HepG2 (cell line): ENCODE measurements at regions not wholly inside any gene's neighbourhood (a gene's known extent, or its start where the extent isn't known, plus 50 kb on each side); places are given as distances from the start of the nearest gene placed in this dataset.

Experiments used
- ATAC-seq: fragments of 200-7000 bp; cut with Tn5 transposase; 3 replicates; pipeline ENCODE4 v1.9.1; 2020; ENCODE audit warnings: mild to moderate bottlenecking, moderate library complexity
- BruUV-seq: library from RNA; stranded (reverse); fragments of 400-500 nt; replicated peaks from 2 replicates; lab custom pipeline; 2021; lab: Mats Ljungman, UMichigan
- CTCF ChIA-PET: fragments of 300-600 bp; formaldehyde crosslinking; extraction: SDS; loops from one replicate; lab custom pipeline; 2021; ENCODE audit warnings: low total read pairs, inconsistent platforms, low intra/inter-chr PET ratio; lab: Yijun Ruan, JAX
- POLR2A ChIA-PET: fragments of 350-600 bp; sonication (Branson Sonifier 250); formaldehyde crosslinking; loops from one replicate; lab custom pipeline; 2020; ENCODE audit warnings: antibody characterized with exemption, inconsistent platforms; lab: Yijun Ruan, JAX
- DNase-seq: peaks from one replicate; pipeline ENCODE4 v3.0.0-alpha.2; 2015; ENCODE audit warnings: low spot score
- FAIRE-seq: peaks from 3 replicates; lab custom pipeline; 2011; peaks lifted over from hg19 to GRCh38; lab: Jason Lieb, UNC
- H2AFZ ChIP-seq: one replicate; pipeline ENCODE4 v1.6.1; 2011; ENCODE audit warnings: low read length, inconsistent platforms
- H3K27ac ChIP-seq: fragments of 300-600 bp; 3 replicates; pipeline ENCODE4 v1.8.0; 2011; ENCODE audit warnings: mixed run types, mild to moderate bottlenecking, mixed read lengths, low read length, inconsistent platforms; ENCODE audit not compliant: insufficient read depth; ENCODE audit errors: extremely low read length
- H3K27me3 ChIP-seq, 2 experiments: fragments of 200-600 bp in 1 of 2; 2 replicates in 1 of 2; 3 replicates in 1 of 2; pipeline versions ENCODE4 v1.6.0 to v1.8.0; 2011; ENCODE audit warnings: low read length in 2 of 2, mild to moderate bottlenecking in 2 of 2, moderate library complexity in 2 of 2, inconsistent platforms in 1 of 2; ENCODE audit not compliant: insufficient read depth in 2 of 2, control insufficient read depth in 1 of 2
- H3K36me3 ChIP-seq, 2 experiments: fragments of 200-600 bp in 1 of 2; replicated peaks in 1 of 2; 2 replicates in 1 of 2; 3 replicates in 1 of 2; pipeline versions ENCODE4 v1.5.1 to v1.8.0; 2011; ENCODE audit warnings: low read length in 2 of 2, inconsistent platforms in 1 of 2; ENCODE audit not compliant: insufficient read depth in 2 of 2, control insufficient read depth in 1 of 2
- H3K4me1 ChIP-seq: 2 replicates; pipeline ENCODE4 v1.5.1; 2012; ENCODE audit warnings: low read length, inconsistent platforms; ENCODE audit not compliant: insufficient read depth
- H3K4me2 ChIP-seq: 2 replicates; pipeline ENCODE4 v1.6.0; 2011; ENCODE audit warnings: low read depth, low read length, inconsistent platforms
- H3K4me3 ChIP-seq, 3 experiments: fragments of 200-600 bp in 1 of 3; sonication (generic), shearing (Covaris generic) in 1 of 3; replicated peaks in 1 of 3; 2 replicates each; pipeline ENCODE4 v1.5.1; 2011 to 2016; ENCODE audit warnings: low read length in 3 of 3, inconsistent platforms in 2 of 3, low read depth in 2 of 3, mild to moderate bottlenecking in 2 of 3, control low read depth in 1 of 3, mixed read lengths in 1 of 3; ENCODE audit not compliant: insufficient read depth in 1 of 3
- H3K79me2 ChIP-seq: one replicate; pipeline ENCODE4 v1.6.1; 2011; ENCODE audit warnings: low read length, inconsistent platforms; ENCODE audit not compliant: insufficient read depth
- H3K9ac ChIP-seq: 2 replicates; pipeline ENCODE4 v1.6.0; 2011; ENCODE audit warnings: mild to moderate bottlenecking, low read depth, low read length, inconsistent platforms; ENCODE audit not compliant: insufficient read depth
- H3K9me3 ChIP-seq: 2 replicates; pipeline ENCODE4 v1.5.1; 2012; ENCODE audit warnings: mild to moderate bottlenecking, low read length
- H4K20me1 ChIP-seq: 2 replicates; pipeline ENCODE4 v1.6.0; 2011; ENCODE audit warnings: inconsistent platforms, mild to moderate bottlenecking, low read length, moderate library complexity; ENCODE audit not compliant: insufficient read depth
- CBX1 ChIP-seq: IDR thresholded peaks from one replicate; pipeline ENCODE4 v1.6.1; 2016; ENCODE audit warnings: antibody characterized with exemption, low read depth
- CBX5 ChIP-seq: sonication (generic); formaldehyde crosslinking; IDR thresholded peaks from 2 replicates; pipeline ENCODE4 v1.4.0; 2020; ENCODE audit warnings: missing genetic modification reagents, borderline replicate concordance
- DR1 ChIP-seq: sonication (generic); formaldehyde crosslinking; IDR thresholded peaks from 2 replicates; pipeline ENCODE4 v1.8.0; 2021; ENCODE audit warnings: mild to moderate bottlenecking, missing genetic modification reagents, inconsistent platforms
- DRAP1 ChIP-seq: IDR thresholded peaks from 2 replicates; pipeline ENCODE4 v1.6.1; 2016; ENCODE audit warnings: missing genetic modification reagents, missing compliant biosample characterization
- HNRNPH1 ChIP-seq: fragments of 200-400 bp; formaldehyde crosslinking; optimal IDR thresholded peaks from 2 replicates; pipeline ENCODE3; 2017; ENCODE audit warnings: mild to moderate bottlenecking, low read depth, low read length
- KDM6A ChIP-seq: IDR thresholded peaks from 2 replicates; pipeline ENCODE4 v1.6.1; 2016; ENCODE audit warnings: low read depth
- NKX3-1 ChIP-seq: sonication (generic); formaldehyde crosslinking; IDR thresholded peaks from 2 replicates; pipeline ENCODE4 v1.5.0; 2020; ENCODE audit warnings: missing genetic modification reagents
- PHF20 ChIP-seq: sonication (generic); formaldehyde crosslinking; IDR thresholded peaks from 2 replicates; pipeline ENCODE4 v1.5.0; 2020; ENCODE audit warnings: mild to moderate bottlenecking, missing genetic modification reagents
- POLR2G ChIP-seq: fragments of 200-400 bp; formaldehyde crosslinking; IDR thresholded peaks from 2 replicates; pipeline ENCODE4 v1.6.1; 2018; ENCODE audit warnings: mild to moderate bottlenecking, low read depth, low read length, moderate library complexity
- RARA ChIP-seq: IDR thresholded peaks from 2 replicates; pipeline ENCODE4 v1.6.1; 2016; ENCODE audit warnings: missing genetic modification reagents, missing compliant biosample characterization
- TIGD3 ChIP-seq: sonication (generic); formaldehyde crosslinking; IDR thresholded peaks from 2 replicates; pipeline ENCODE4 v1.5.1; 2020; ENCODE audit warnings: mild to moderate bottlenecking, missing genetic modification reagents, borderline replicate concordance
- ZFP82 ChIP-seq: sonication (generic); formaldehyde crosslinking; IDR thresholded peaks from 2 replicates; pipeline ENCODE4 v1.5.1; 2020; ENCODE audit warnings: mild to moderate bottlenecking, missing genetic modification reagents, borderline replicate concordance
- ZNF432 ChIP-seq: sonication (generic); formaldehyde crosslinking; IDR thresholded peaks from 2 replicates; pipeline ENCODE4 v1.5.0; 2020; ENCODE audit warnings: missing genetic modification reagents, mild to moderate bottlenecking, borderline replicate concordance
- ZNF878 ChIP-seq: sonication (generic); formaldehyde crosslinking; IDR thresholded peaks from 2 replicates; pipeline ENCODE4 v1.8.1; 2023; ENCODE audit warnings: mild to moderate bottlenecking, missing genetic modification reagents, moderate library complexity
- ZSCAN25 ChIP-seq: sonication (generic); formaldehyde crosslinking; IDR thresholded peaks from 2 replicates; pipeline ENCODE4 v1.8.0; 2022; ENCODE audit warnings: mild to moderate bottlenecking, missing genetic modification reagents
- WGBS: methylation state at CpG from one replicate; pipeline ENCODE4 v1.1.6; 2017; ENCODE audit warnings: low lambda C conversion rate; 5-methylcytosine and 5-hydroxymethylcytosine counted together
- in situ Hi-C: cut with HindIII; loops from 2 replicates; pipeline ENCODE4 v1.10.0; 2017; ENCODE audit warnings: low pct_unique_long_range_greater_than_20kb; ENCODE audit not compliant: extremely low pct_ligation_motif_present
- intact Hi-C: fragments of 100-400 bp; cut with micrococcal nuclease; formaldehyde crosslinking; loops from one replicate; pipeline ENCODE4 v1.10.0; 2022; ENCODE audit not compliant: unreplicated experiment

GRCh38 chr9:129458155-129458661, 162.7 kb downstream of the C9orf50 start (continued):
- no peak for TF ChIP-seq DRAP1 (CRISPR knock-in tag)
- TF ChIP-seq ZNF878: no peak
- no peak for TF ChIP-seq ZFP82

GRCh38 chr9:129457325-129457779, 163.5 kb downstream of the C9orf50 start:
- no peak for ATAC-seq
- peaks cover 38% of the 10 kb centered on the region for H3K4me1 ChIP-seq
- in situ Hi-C loops: no loop called here

GRCh38 chr9:129456549-129457324, 164.2 kb downstream of the C9orf50 start:
- Histone ChIP-seq H4K20me1 (no peaks in the 10 kb centered on the region), H3K27me3 (peaks cover 0 to 4% of the 10 kb centered on the region in 2 experiments; a peak in 3 of 5 replicates), H3K36me3 (no peaks in the 10 kb centered on the region), H3K9ac (no peak overlapping the region), H3K27ac (no peak overlapping the region), H3K4me3 (no peak overlapping the region), H2AFZ (no peak overlapping the region), H3K4me1 (peaks cover 41% of the 10 kb centered on the region), H3K9me3 (no peaks in the 10 kb centered on the region), H3K4me2 (no peak overlapping the region), H3K79me2 (no peaks in the 10 kb centered on the region)
- FAIRE-seq: no peak
- ATAC-seq: no peak
- no TSS peak for BruUV-seq
- WGBS: 56% methylated on average over 3 of the region's 3 CpGs
- DNase-seq: no peak
- intact Hi-C loops (no loop called here), in situ Hi-C loops (no loop called here)
- CTCF ChIA-PET: no interaction called here
- POLR2A ChIA-PET: no interaction called here
- TF ChIP-seq HNRNPH1 (no peak), RARA (CRISPR knock-in tag) (no peak), NKX3-1 (CRISPR knock-in tag) (no peak), POLR2G (no peak), TIGD3 (no peak), CBX1 (no peak), ZNF432 (CRISPR knock-in tag) (no peak), DR1 (no peak), PHF20 (CRISPR knock-in tag) (no peak), ZSCAN25 (CRISPR knock-in tag) (no peak)

More at GRCh38 chr9:129457325-129457779, 163.5 kb downstream of the C9orf50 start:
- no peak for TF ChIP-seq CBX5 (CRISPR knock-in tag)
- TF ChIP-seq POLR2G: no peak
- TF ChIP-seq KDM6A (CRISPR knock-in tag): no peak
- Histone ChIP-seq H4K20me1 (no peaks in the 10 kb centered on the region), H3K79me2 (no peaks in the 10 kb centered on the region), H3K27ac (no peak overlapping the region), H3K9me3 (no peaks in the 10 kb centered on the region), H3K4me3 (no peak overlapping the region), H3K4me2 (no peak overlapping the region), H3K27me3 (no peaks in the 10 kb centered on the region; a peak in 1 of 5 replicates), H3K9ac (no peak overlapping the region), H3K36me3 (no peaks in the 10 kb centered on the region), H2AFZ (no peak overlapping the region)
- 93% methylated on average over 6 of the region's 6 CpGs for WGBS
- DNase-seq: no peak
- ChIA-PET CTCF (no interaction called here), POLR2A (interaction anchor here (3.7 kb wide), 1 partner anchor 14 kb away, joined by 38 read pairs; no protein-coding TSS in a partner anchor)
- intact Hi-C loops: no loop called here
- BruUV-seq: no TSS peak
- no peak for FAIRE-seq
